ENCODE measurements at regions not wholly inside any gene's neighbourhood (a gene's known extent, or its start where the extent isn't known, plus 50 kb on each side); places are given as distances from the start of the nearest gene placed in this dataset.

- no peak for TF ChIP-seq ZFX (IDR thresholded peaks at IDR 0.05)
- TF ChIP-seq, protein P1, sequence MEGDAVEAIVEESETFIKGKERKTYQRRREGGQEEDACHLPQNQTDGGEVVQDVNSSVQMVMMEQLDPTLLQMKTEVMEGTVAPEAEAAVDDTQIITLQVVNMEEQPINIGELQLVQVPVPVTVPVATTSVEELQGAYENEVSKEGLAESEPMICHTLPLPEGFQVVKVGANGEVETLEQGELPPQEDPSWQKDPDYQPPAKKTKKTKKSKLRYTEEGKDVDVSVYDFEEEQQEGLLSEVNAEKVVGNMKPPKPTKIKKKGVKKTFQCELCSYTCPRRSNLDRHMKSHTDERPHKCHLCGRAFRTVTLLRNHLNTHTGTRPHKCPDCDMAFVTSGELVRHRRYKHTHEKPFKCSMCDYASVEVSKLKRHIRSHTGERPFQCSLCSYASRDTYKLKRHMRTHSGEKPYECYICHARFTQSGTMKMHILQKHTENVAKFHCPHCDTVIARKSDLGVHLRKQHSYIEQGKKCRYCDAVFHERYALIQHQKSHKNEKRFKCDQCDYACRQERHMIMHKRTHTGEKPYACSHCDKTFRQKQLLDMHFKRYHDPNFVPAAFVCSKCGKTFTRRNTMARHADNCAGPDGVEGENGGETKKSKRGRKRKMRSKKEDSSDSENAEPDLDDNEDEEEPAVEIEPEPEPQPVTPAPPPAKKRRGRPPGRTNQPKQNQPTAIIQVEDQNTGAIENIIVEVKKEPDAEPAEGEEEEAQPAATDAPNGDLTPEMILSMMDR (conservative IDR thresholded peaks at IDR 0.05), result no peak
- H3K27ac ChIP-seq, result no peak overlapping the region
Measured at GRCh38 chr9:90991953-90992352, 190.3 kb downstream of the SYK start.

GRCh38 chr9:90995516-90995915 is 193.9 kb downstream of the SYK start:
- TF ChIP-seq ZFX (IDR thresholded peaks at IDR 0.05), result no peak
- TF ChIP-seq, protein P1 (conservative IDR thresholded peaks at IDR 0.05), result no peak
- no peak overlapping the region for H3K27ac ChIP-seq

GRCh38 chr9:90996154-90997065 is 194.8 kb downstream of the SYK start:
- H3K27ac ChIP-seq, result no peak overlapping the region
- no peak for TF ChIP-seq ZFX (IDR thresholded peaks at IDR 0.05)
- TF ChIP-seq, protein P1 (conservative IDR thresholded peaks at IDR 0.05), result no peak

- no peak for TF ChIP-seq ZFX (IDR thresholded peaks at IDR 0.05)
- TF ChIP-seq, protein P1 (conservative IDR thresholded peaks at IDR 0.05), result no peak
- H3K27ac ChIP-seq, result no peak overlapping the region
Measured at GRCh38 chr9:90998573-90998972, 197.0 kb downstream of the SYK start.

DNA sequence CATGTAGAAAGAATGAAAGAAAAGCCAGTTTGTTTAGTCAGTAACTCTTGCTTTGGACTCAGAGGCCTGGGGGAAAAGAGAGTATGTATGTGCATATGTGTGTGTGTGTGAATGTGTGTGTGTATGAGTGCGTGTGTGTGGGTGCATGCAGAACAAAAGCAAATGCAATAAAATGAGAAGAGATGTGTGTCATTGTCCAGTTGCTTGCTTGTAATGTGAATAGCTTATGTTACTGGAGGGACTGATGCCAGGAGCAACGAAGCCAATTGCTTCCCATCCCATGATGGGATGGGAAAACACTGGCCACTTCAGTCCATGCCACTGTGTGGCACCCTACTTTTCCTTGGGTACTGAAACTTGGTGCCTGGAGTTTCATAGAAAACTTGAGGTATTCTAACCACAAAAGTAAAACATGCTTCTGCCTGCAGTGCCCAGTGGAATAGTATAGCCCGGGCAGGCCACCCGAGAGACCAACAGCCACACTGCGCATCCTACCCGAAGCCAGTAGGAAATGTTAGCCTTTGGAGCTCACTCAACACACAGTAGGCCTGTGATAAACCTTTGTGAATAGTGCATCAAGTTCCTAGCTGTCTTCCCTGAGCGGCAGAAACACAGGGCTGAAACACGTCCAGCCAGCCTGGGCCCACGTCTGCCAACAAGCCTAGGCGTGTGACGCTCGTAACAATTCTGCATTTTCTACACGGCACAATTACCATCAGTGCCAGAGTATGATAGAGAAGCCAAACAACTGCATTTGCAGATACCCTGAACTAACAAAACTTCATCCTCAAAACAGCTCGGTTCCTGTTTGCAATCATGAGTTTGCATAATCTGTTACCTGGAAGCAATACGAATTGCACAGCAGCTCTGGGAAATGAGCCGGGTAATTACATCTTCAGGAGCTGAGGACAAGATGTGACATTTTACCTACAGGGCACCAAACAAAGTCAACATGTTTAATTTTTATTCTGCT is 198.1 kb downstream of the SYK start:
- no peak for TF ChIP-seq ZFX (IDR thresholded peaks at IDR 0.05)
- TF ChIP-seq, protein P1 (conservative IDR thresholded peaks at IDR 0.05), result no peak
- H3K27ac ChIP-seq, result peak overlapping the region; percentile 51

- TF ChIP-seq, protein P1 (conservative IDR thresholded peaks at IDR 0.05), result no peak
- no peak for TF ChIP-seq ZFX (IDR thresholded peaks at IDR 0.05)
- H3K27ac ChIP-seq, result peak overlapping the region; percentile 32; the same call in 1 of the 2 replicates
Measured at GRCh38 chr9:91001146-91001611, 199.6 kb downstream of the SYK start.
